ENCODE measurements at regions not wholly inside any gene's neighbourhood (a gene's known extent, or its start where the extent isn't known, plus 50 kb on each side); places are given as distances from the start of the nearest gene placed in this dataset.

- no peak for DNase-seq (ENCODE audit: low read depth in 4 of 4, low spot score in 2 of 4)
These were observed 75.8 kb upstream of the WNT4 start for GRCh38 chr1:22218618-22219250.

DNA sequence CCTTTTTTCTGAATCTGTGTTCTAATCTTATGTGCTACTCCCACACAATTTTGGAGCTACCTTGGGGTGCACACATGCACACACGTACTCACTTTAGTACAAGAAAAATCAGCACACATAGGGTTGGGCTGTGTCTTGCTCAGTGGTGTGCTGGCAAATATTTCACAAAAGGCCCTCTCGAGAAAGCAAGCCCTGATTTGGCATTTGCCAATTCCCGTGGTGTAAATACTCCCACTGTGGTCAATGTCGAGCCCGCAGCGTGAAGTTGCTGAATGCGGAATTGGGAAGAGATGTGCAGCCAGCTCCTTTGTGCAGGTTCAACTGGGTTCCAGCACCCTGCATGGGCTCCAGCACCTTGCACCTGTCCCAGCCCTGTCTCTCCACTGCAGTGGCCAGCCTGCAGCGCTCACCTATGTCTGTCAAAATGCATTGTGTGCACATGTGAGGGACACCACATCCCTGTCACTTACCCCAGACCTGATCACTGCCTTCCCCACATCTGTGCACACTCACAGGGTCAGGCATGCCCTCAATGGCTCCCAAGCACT, 78.4 kb upstream of the WNT4 start:
- no peak for DNase-seq (ENCODE audit: low read depth in 4 of 4, low spot score in 2 of 4)

DNA sequence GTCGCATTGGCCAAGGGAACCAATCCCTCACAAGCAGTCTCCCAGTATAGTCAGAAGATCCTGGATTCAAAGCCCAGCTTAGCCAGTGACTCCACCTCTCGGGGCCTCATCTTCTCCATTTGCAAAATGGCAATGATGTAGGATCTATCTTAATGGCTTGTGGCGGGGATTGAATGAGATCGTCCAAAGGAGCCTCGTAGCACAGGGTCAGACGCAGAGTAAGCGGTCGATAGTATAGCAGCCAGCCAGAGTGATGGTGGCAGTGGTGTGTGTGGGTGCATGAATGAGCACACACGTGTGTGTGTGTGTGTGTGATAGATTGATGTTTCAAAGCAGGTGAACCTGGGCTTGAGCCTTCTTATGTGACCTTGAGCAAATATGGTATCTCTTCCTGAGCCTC, 79.8 kb upstream of the WNT4 start:
- DNase-seq (ENCODE audit: low read depth in 4 of 4, low spot score in 2 of 4): no peak

- no peak for DNase-seq (ENCODE audit: low read depth in 4 of 4, low spot score in 2 of 4)
These were observed 80.3 kb upstream of the WNT4 start for GRCh38 chr1:22223176-22223575.

- no peak for DNase-seq (ENCODE audit: low read depth in 4 of 4, low spot score in 2 of 4)
These were observed 81.2 kb upstream of the WNT4 start for GRCh38 chr1:22224091-22224490.

- DNase-seq (ENCODE audit: low read depth in 4 of 4, low spot score in 2 of 4): no peak
These were observed 81.7 kb upstream of the WNT4 start for GRCh38 chr1:22224631-22225030.

DNA sequence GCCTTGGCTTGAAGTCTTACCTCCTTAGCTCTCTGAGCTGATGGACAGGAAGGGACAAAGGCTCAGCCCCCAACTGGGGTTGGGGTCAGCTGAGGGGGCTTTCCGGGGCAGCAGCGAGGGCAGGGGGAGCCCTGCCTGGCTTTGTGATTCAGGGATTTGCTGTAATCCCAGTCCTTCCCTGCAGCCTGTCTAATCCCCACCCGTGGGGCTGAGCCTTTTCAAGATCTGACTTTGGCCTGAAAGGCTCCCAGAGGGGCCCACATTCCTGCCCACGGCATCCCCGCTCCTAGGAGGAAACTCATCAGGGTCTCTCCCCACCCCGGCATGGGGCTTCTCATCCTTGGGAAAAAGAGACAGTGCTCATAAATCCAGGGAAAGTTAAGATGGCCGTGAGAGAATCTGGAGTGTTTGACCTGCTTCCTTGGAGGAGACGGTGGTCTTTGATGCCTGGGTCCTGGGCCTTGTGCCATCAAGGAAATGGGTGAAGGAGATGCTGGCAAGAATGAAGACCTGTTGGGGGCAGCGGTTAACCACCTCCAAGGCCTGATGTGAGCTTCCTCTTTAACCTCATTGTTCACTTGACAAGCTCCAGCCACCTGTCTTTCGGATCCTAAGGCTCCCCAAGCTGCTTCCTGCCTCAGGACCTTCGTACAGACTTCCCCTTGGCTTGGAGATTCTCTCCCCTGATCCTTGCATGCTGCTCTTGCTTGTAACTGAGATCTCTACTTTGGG, 83.1 kb upstream of the WNT4 start:
- no peak for DNase-seq (ENCODE audit: low read depth in 4 of 4, low spot score in 2 of 4)

DNA sequence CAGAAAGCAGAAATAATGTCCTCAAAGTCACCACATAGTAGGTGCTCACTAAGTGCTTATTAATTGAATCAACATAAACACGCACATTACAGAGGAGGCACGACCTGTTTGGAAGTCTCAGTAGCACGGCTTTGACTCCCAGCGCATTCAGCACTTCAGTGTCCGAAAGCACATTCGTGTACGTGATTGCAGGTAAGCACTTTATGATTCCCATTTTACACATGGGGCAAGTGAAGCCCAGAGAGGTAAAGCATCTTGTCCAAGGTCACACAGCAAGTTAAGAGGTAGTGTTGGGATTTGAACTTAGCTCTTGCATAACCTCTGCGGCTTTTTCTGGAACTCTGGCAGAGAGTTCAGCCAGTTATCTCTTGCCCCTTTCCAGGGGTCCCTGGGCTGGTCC, 85.2 kb upstream of the WNT4 start:
- DNase-seq (ENCODE audit: low read depth in 4 of 4, low spot score in 2 of 4): no peak

DNA sequence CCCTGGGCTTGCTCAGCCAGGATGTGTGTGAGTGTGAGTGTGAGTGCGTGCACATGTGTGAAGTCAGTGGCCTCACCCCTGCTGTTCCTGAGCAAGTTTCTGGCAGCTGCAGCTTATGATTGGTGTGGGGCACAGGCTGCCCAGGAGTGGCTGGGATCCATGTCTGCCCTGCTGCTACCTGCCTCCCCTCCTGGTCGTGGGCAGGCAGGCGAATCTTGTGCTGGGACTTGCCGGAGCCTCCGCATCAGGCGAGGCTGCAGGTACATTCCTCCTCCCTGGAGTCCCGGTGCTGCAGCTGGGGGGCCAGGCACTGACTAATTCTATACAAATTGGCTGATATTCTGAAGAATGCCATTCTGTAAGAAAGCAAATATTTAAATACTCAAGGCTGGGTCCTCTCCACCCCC, 85.6 kb upstream of the WNT4 start:
- DNase-seq (ENCODE audit: low read depth in 4 of 4, low spot score in 2 of 4): no peak

DNA sequence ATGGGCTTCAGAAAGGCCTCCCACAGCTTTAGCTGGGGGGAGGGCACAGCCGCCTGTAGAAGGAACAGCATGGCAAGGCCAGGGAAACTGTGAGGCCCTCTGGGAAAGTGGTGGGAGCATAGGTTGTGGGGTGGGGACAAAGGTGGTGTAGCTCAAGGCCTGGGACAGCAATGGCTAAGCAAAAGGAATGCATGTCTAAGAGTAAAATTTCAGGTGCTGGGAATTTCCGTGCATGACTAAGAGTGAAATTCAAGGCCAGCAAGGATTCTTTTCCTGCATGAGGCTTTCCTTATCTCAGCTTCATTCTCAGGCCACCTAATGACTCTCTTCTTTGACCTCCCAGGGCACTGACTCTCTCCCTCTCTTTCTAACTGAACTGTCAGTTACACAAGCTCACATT, 86.5 kb upstream of the WNT4 start:
- no peak for DNase-seq (ENCODE audit: low read depth in 4 of 4, low spot score in 2 of 4)

DNA sequence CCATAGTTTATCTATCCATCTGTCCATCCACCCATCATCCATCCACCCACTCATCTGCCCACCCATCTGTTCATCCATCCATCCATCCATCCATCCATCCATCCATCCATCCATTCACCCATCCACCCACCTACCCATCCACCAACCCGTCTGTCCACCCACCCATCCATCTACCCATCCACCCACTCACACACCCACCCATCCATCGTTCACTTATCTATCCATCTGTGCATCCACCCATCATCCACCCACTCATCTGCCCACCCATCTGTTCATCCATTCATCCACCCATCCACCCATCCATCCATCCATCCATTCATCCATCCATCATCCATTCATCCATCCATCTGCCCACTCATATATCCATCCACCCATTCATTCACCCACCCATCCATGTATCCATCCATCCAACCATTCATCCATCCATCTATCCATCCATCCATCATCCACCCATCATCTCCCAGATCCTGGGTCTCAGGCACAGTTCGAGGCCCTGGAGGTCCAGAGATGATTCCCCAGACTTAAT, 88.2 kb upstream of the WNT4 start:
- DNase-seq (ENCODE audit: low read depth in 4 of 4, low spot score in 2 of 4): no peak

DNA sequence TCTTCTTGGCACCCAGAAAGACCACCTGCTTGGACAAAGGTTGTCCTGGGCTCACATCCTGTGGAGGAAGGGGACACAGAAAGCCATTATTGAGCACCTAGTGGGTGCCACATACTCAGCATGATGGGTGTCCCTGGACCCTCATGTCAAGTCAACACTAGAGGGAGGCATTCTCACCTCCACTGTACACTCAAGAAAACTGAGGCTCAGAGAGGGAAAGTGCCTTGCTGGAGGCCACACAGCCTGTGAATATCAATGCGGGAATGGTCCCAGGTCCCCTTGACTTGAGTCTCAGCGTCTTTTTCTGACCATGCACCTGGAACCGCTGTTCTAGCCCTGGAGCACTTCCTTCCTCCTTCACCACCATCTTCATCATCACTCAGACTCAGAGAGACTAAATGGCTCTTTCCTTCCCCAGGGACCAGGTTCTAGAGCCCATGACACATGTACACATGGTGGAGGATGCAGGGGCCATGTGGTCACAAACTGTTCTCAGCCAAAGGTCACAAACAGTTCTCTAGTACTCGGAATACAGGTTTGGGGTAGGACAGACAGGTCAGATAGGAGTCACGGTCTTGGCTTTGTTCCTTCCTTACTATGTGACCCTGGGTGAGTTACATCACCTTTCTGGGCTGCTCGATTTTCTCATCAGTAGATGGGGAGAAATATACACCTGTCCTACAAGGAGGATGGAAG, 89.2 kb upstream of the WNT4 start:
- DNase-seq (ENCODE audit: low read depth in 4 of 4, low spot score in 2 of 4): no peak

- no peak for DNase-seq (ENCODE audit: low read depth in 4 of 4, low spot score in 2 of 4)
These were observed 90.3 kb upstream of the WNT4 start for GRCh38 chr1:22233222-22233621.

- DNase-seq (ENCODE audit: low read depth in 4 of 4, low spot score in 2 of 4): no peak
These were observed 91.7 kb upstream of the WNT4 start for GRCh38 chr1:22234476-22235030.

GRCh38 chr1:22236166-22236565, 93.3 kb upstream of the WNT4 start:
- DNase-seq (ENCODE audit: low read depth in 4 of 4, low spot score in 2 of 4): no peak

DNA sequence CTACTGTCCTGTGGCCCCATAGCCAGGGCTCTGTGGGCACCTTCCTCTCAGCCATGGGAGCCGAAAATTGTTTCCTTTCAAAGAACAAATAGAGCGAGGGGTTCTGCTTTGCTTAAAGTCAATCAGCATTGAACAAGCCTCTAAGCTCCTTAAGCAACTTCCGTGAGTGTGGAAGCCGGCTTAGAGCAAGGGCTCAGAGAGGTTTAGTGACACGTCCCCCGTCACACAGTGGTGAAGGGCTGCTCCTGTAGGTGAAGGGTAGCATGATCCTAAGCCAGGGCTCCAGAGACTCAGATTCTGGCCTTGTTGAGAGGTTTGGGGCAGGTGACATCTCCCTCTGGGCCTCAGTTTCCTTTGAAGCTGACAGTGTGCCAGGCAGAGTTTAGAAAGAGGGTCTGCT, 94.0 kb upstream of the WNT4 start:
- no peak for DNase-seq (ENCODE audit: low read depth in 4 of 4, low spot score in 2 of 4)

DNA sequence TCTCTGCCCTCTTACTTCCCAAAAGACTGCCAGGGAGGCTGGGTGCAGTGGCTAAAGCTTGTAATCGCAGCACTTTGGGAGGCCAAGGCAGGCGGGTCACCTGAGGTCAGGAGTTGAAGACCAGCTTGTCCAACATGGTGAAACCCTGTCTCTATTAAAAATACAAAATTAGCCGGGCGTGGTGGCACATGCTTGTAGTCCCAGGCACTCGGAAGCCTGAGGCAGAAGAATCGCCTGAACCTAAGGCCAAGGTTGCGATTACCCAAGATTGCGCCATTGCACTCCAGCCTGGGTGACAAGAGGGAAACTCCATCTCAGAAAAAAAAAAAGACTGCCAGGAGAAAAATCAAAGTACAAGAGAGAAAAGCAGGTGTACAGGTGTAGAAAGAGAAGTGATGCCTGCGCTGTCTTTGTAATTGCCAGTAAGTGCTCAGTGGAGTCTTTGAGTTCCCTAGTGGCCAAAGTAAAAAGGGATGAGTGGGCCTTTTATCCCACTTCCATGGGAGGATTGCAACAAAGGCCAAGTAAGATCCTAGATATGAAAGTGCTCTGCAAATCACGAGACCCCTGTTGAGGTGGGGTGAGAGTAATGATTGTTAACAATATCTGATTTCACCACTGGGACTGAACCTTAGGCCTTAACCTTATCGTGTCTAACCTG, 94.7 kb upstream of the WNT4 start:
- no peak for DNase-seq (ENCODE audit: low read depth in 4 of 4, low spot score in 2 of 4)

- DNase-seq (ENCODE audit: low read depth in 4 of 4, low spot score in 2 of 4): no peak
These were observed 95.7 kb upstream of the WNT4 start for GRCh38 chr1:22238356-22239224.

GRCh38 chr1:22239378-22239777, 96.5 kb upstream of the WNT4 start:
- DNase-seq (ENCODE audit: low read depth in 4 of 4, low spot score in 2 of 4): no peak

DNA sequence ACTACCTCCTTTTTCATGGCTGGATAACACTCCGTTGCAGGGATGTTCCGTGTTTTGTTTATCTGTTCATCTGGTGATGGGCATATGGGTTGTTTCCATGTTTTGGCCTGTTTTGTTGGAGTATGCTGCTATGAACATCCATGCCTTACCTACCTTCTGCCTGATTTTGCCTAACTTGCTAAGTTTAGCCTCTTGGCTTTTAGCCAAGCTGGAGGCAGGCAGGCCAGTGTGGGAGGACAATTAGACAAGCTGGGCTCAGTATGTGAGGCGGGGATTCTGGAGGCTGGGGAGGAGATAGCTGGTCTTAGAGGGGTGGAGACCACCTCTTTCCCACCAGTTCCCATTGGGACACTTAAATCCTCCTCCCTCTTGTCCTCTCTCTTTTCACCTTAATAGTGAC, 98.4 kb upstream of the WNT4 start:
- DNase-seq (ENCODE audit: low read depth in 4 of 4, low spot score in 2 of 4): no peak
